ENCODE measurements at regions not wholly inside any gene's neighbourhood (a gene's known extent, or its start where the extent isn't known, plus 50 kb on each side); places are given as distances from the start of the nearest gene placed in this dataset.

- Histone ChIP-seq H3K4me3 (ENCODE audit: low read depth, low read length) (no peak overlapping the region), H3K27me3 (ENCODE audit: control insufficient read depth, insufficient read depth, low read length) (no peaks in the 10 kb centered on the region), H3K36me3 (ENCODE audit: control insufficient read depth, insufficient read depth, low read length) (no peaks in the 10 kb centered on the region), H3K9me3 (ENCODE audit: control insufficient read depth, low read length) (no peaks in the 10 kb centered on the region), H3K27ac (no peak overlapping the region), H3K4me1 (no peaks in the 10 kb centered on the region), H3K4me2 (ENCODE audit: low read length) (no peak overlapping the region), H3K9ac (no peak overlapping the region), H2AFZ (no peak overlapping the region), H3K79me2 (no peaks in the 10 kb centered on the region)
- TF ChIP-seq, protein P1, sequence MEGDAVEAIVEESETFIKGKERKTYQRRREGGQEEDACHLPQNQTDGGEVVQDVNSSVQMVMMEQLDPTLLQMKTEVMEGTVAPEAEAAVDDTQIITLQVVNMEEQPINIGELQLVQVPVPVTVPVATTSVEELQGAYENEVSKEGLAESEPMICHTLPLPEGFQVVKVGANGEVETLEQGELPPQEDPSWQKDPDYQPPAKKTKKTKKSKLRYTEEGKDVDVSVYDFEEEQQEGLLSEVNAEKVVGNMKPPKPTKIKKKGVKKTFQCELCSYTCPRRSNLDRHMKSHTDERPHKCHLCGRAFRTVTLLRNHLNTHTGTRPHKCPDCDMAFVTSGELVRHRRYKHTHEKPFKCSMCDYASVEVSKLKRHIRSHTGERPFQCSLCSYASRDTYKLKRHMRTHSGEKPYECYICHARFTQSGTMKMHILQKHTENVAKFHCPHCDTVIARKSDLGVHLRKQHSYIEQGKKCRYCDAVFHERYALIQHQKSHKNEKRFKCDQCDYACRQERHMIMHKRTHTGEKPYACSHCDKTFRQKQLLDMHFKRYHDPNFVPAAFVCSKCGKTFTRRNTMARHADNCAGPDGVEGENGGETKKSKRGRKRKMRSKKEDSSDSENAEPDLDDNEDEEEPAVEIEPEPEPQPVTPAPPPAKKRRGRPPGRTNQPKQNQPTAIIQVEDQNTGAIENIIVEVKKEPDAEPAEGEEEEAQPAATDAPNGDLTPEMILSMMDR (IDR thresholded peaks at IDR 0.05): no peak
Measured at GRCh38 chr3:168360993-168361392, 265.3 kb upstream of the GOLIM4 start.

GRCh38 chr3:168342946-168343850, 247.5 kb upstream of the GOLIM4 start:
- Histone ChIP-seq H3K4me1 (no peaks in the 10 kb centered on the region), H3K36me3 (ENCODE audit: control insufficient read depth, insufficient read depth, low read length) (no peaks in the 10 kb centered on the region), H3K4me2 (ENCODE audit: low read length) (no peak overlapping the region), H2AFZ (no peak overlapping the region), H3K27ac (no peak overlapping the region), H3K9ac (no peak overlapping the region), H3K9me3 (ENCODE audit: control insufficient read depth, low read length) (no peaks in the 10 kb centered on the region), H3K27me3 (ENCODE audit: control insufficient read depth, insufficient read depth, low read length) (no peaks in the 10 kb centered on the region), H3K79me2 (no peaks in the 10 kb centered on the region), H3K4me3 (ENCODE audit: low read depth, low read length) (no peak overlapping the region)
- TF ChIP-seq, protein P1 (IDR thresholded peaks at IDR 0.05): no peak

GRCh38 chr3:168341956-168342936, 246.5 kb upstream of the GOLIM4 start:
- Histone ChIP-seq H3K79me2 (no peaks in the 10 kb centered on the region), H3K9ac (no peak overlapping the region), H3K4me2 (ENCODE audit: low read length) (no peak overlapping the region), H3K36me3 (ENCODE audit: control insufficient read depth, insufficient read depth, low read length) (no peaks in the 10 kb centered on the region), H3K4me1 (no peaks in the 10 kb centered on the region), H3K4me3 (ENCODE audit: low read depth, low read length) (no peak overlapping the region), H3K9me3 (ENCODE audit: control insufficient read depth, low read length) (no peaks in the 10 kb centered on the region), H3K27ac (no peak overlapping the region), H3K27me3 (ENCODE audit: control insufficient read depth, insufficient read depth, low read length) (no peaks in the 10 kb centered on the region), H2AFZ (no peak overlapping the region)
- TF ChIP-seq, protein P1 (IDR thresholded peaks at IDR 0.05): no peak

DNA sequence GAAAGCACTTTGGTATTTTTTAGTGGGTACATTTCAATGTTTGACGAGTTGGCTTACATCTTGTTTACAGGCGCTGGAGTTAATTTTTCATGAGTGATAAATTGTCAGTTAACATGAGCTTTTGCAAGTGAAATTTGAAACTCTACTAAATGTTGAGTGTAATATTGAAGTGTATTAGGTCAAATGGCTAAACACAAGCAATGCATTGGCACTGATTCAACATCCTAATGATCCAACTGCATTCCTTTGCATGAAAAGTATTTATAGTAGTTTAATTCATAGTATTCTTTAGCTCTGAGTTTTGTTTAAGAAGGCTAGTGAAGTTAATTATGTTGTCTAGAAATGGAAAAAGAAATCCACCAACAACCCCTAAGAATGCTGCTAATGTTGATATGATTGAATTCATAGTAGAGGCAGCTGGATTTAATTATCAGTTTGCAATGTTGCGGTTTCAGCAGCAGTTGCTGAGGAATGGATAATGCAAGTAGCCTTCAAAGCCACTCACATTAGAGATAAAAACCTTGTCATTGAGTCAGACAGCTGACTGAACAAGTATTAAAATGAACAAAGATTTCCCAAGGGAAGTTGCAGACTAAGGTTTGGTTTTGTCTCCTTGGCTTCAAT, 245.6 kb upstream of the GOLIM4 start:
- H3K36me3 ChIP-seq (ENCODE audit: control insufficient read depth, insufficient read depth, low read length): no peaks in the 10 kb centered on the region
- H3K27me3 ChIP-seq (ENCODE audit: control insufficient read depth, insufficient read depth, low read length): no peaks in the 10 kb centered on the region
- no peak overlapping the region for H3K4me2 ChIP-seq (ENCODE audit: low read length)
- H3K79me2 ChIP-seq: no peaks in the 10 kb centered on the region
- no peak overlapping the region for H3K27ac ChIP-seq
- H3K4me3 ChIP-seq (ENCODE audit: low read depth, low read length): no peak overlapping the region
- TF ChIP-seq, protein P1 (IDR thresholded peaks at IDR 0.05): no peak
- no peaks in the 10 kb centered on the region for H3K4me1 ChIP-seq
- no peaks in the 10 kb centered on the region for H3K9me3 ChIP-seq (ENCODE audit: control insufficient read depth, low read length)
- no peak overlapping the region for H2AFZ ChIP-seq
- H3K9ac ChIP-seq: no peak overlapping the region

Data from parathyroid adenoma (tissue), 2 donors.